ENCODE measurements at regions not wholly inside any gene's neighbourhood (a gene's known extent, or its start where the extent isn't known, plus 50 kb on each side); places are given as distances from the start of the nearest gene placed in this dataset.

DNA sequence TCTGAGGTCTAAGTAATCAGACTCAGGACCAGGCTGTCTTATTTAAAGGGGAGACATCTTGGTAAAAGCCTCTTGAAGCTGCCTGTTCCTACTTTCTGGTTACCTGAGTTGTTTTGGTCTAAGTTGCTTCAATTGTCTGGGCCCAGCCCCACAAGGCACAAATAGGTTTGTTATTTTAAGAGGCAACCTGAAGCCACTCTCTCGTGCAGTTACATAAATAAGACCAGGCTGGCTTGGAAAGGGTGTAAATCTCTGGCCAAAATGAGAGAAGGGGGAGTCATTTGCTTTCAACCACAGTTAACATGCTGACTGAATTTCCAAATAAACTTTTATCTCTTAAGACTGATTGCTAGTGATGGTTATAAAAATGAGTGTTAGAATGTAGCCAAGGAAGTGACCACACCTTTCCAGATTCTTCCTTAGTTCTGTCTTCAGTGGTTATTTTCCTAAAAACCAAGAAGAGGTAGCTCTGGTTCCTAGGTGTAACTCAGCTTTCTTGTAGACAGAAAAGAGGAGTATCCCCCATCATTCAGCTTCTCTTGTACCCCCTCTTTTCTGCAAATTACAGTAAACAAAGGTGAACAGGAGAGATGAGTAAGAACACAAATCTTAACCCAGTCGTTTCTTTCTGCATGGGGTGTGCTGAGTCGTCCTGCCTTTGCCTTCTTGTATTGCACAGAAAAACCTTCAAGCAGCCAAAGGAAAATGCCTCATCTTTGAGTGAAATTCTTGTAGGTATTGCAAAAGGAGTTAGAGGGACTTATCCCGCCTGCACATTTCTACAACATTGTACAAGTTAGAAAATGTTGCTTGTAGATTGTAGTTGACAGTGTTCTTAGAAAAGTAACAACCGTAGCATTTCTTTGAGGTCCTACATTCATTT, 161.5 kb upstream of the NT5C1B start:
- intact Hi-C loops (cut with DNase I) = loop anchor here (5.0 kb wide), 1 partner anchor 611 kb away; no protein-coding TSS in a partner anchor
- DNase-seq = no peak

DNA sequence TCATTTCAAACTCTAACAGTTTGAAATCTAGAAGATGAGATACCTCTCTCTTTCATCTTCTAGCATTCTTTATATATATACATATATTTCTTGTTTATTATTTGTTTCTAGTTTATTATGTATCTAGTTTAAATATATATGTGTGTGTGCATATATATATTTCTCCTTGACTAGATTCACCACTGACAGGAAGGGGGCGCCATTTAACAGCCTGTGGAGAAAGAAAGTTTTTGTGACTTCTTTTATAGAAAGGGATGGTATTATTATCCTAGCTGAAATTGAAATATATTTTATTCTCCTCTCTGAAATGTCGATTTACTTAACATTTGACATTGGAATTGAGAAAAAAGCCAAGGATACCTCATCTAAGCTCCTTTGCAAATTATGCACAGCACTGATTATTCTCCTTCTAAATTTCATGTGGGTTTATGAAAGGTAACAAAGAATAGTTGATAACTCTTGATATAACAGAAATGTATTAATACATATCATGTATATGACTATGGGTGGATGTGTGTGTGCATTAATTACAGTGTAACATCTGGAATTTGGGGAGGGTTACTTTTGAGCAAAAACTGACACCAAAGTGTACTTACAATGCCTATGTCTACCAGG, 160.7 kb upstream of the NT5C1B start:
- DNase-seq = peak in 40 of 42 donors; percentile 16 to 88 (median 66)
- intact Hi-C loops (cut with DNase I) = loop anchor here (5.0 kb wide), 1 partner anchor 612 kb away; no protein-coding TSS in a partner anchor

DNA sequence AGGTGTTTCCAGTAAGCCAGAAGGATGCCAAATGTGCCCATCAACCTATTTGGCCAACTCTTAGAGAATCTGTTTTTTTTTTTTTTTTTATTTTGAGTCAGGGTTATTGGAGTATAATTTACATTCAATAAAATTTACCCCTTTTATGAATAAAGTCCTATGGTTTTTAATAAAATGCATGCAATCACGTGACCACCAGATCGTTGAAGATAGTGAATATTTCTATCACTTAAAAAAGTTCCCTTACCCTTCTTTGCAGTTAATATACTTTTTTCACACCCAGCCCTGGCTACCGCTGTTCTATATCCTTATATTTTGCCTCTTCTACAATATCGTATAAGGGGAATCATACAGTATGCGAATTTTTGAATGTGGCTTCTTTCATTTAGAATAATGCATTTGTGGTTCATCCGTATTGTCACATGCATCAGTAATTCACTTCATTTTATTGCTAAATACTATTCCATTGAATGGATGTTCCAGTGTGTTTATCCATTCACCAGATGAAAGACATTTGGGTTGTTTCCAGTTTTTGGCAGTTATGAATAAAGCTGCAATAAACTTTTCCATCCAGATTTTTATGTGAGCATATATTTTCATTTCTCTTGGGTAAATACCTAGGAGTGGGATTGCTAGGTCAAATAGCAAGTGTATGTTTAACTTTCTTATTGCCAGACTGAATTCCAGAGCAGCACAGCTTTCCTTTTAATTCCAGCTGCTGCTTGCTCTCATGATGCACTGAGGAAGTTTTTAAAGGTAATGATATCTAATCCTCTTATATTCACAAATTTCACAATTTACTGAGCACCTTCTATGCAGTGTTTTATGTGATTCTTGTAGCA, 156.3 kb upstream of the NT5C1B start:
- no peak for DNase-seq
- intact Hi-C loops (cut with DNase I) = no loop called here

DNA sequence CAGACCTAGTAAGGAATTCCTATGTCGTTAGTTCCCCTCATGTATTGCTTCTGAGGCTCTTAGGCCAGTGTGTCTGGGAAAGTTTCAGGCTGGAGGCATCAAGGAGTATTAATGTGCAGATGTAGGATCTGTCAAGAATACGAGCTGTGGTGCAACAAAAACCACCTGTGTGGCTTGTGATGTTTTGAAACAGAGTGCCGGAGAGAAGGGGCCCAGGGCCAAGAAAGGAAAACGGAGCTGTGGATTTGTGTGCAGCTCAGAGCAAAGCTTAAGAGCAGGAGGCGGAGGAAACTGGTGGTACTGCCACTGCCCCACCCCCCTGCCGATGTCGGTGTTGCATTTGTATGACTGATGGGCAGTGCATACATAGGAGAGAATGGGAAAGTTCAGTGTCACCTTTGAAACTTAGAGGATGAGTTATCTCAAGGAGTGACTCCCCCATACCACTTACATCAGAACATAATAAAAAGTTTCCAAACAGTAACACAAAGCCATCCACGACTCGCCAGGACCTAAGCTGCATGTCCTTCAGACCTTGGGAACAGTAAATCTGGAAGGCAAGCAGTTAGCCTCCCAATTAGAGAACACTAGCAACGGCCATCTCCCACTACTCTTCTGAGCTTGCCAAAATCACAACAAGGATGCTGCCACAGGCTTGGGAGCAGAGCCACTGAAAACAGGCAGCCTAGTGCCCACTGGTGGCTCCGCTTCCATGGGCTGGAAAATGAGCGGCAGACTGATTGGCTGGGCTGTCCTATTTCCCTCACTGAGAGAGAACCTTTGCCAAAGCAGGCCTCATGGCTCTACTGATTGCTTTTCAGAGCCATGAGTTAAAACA, 152.7 kb upstream of the NT5C1B start:
- intact Hi-C loops (cut with DNase I) = no loop called here
- peak in 29 of 42 donors; percentile 12 to 58 (median 23) for DNase-seq

DNA sequence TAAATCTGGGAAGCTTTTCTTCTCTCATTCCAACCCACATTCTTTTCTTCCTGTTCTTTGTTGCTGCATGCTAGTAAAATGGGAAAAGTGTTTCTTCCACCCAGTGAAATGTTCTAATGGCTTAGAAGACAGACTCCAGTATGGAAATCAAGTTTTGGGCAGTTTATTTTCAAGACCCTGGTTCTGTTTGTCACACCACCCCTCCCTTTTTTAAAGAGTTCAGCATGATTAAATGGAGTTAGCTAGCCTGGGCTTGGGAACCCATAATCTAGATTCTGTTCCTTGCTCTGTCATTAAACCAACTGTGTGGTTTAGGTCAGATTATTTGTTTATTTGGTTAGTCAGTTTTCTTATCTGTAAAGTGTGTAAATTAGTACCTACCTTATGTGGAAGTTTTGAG, 151.8 kb upstream of the NT5C1B start:
- intact Hi-C loops (cut with DNase I) = no loop called here
- DNase-seq = no peak

DNA sequence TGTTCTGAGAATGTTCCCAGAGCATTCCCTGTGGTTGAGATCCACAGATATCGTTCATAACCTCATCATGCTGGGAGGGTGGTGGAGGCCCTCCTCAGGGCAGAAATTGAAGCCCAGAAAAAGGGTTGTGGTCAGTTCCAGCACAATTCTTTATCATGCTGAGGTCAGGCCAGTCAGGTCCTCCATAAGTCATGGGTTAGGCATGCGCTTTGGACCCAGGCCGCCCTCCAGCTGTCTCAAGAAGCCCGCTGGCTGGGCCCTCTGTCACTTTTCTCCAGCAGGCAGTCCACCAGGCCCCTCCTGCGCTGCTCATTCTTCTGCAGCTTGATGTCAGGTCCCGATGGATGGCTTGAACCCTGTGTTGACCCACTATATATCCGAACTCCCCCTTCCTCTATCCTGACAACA, 151.1 kb upstream of the NT5C1B start:
- intact Hi-C loops (cut with DNase I) = no loop called here
- no peak for DNase-seq

DNA sequence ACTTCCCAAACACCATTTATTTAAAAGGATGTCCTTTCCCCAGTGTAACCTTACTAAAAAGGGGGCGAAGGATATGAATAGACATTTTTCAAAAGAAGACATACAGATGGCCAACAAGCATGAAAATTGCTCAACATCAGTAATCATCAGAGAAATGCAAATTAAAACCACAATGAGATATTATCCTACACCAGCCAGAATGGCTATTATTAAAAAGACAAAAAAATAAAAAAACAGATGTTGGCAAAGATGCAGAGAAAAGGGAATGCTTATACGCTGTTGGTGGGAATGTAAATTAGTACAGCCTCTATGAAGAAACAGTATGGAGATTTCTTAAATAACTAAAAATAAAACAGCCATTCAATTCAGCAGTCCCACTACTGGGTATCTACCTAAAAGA, 142.3 kb upstream of the NT5C1B start:
- no peak for DNase-seq
- intact Hi-C loops (cut with DNase I) = no loop called here

DNA sequence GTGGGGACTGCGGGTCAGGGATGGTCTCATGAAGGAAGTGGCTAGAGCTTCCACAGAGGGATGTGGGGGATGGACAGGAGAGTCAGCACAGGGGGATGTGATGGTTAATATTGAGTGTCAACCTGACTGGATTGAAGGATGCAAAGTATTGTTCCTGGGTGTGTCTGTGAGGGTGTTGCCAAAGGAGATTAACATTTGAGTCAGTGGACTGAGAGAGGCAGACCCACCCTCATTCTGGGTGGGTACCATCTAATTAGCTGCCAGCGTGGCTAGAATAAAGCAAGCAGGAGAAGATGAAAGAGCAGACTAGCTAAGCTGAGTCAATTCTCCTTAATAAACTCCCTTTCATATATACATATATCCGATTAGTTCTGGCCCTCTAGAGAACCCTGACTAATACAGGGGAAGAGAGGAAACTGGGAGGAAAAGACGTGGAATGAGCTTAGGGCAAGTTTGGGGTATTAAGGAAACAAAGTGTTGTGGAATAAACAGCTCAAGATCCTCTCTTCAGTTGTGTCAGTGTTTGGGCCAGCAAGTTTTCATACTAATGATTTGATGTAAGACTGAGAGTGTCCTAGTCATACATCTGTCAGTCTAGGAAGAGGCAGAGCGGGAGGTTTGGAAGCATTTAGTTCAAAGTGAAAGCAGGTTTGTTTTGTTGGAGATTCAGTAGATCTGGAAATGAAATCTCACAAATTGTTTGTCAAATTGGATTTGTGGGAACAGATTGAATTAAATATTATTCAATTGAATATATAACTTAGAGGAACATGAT, 135.2 kb upstream of the NT5C1B start:
- no peak for DNase-seq
- intact Hi-C loops (cut with DNase I) = no loop called here

DNA sequence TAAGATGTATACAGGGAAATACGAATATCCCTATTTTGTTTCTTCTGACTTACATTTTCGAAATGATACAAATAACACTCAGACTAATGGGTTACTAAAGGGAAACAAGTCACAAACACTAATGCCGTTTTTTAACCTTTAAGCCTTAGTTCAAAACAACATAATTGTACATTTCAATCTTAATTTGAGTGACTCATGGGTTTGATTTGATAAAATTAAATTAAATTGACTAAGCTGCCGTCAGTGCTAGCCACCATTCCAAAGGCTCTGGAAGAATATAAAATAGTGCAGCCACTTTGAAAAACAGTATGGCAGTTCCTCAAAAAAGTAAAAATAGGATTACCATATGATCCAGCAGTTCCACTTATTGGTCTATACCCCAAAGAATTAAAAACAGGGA, 133.8 kb upstream of the NT5C1B start:
- intact Hi-C loops (cut with DNase I) = no loop called here
- DNase-seq = no peak

DNA sequence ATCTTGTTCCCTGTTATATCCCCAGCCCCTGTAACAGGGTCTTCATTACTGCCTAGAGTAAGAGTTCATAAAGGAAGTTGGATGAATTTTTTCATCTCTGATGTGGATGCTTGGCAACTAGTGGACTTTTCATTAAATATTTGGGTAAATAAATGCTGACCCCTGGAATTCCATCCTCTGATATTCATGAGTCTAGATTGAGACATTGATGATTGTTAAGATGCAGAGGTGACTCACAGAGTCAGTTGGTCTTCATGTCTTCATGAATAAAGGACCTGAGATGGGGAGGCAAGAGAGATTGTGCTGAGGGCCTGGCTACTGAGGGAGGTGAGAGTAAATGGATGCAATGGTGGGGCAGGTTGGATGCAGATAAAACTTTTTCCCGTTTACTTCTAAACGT, 132.7 kb upstream of the NT5C1B start:
- intact Hi-C loops (cut with DNase I) = no loop called here
- no peak for DNase-seq

DNA sequence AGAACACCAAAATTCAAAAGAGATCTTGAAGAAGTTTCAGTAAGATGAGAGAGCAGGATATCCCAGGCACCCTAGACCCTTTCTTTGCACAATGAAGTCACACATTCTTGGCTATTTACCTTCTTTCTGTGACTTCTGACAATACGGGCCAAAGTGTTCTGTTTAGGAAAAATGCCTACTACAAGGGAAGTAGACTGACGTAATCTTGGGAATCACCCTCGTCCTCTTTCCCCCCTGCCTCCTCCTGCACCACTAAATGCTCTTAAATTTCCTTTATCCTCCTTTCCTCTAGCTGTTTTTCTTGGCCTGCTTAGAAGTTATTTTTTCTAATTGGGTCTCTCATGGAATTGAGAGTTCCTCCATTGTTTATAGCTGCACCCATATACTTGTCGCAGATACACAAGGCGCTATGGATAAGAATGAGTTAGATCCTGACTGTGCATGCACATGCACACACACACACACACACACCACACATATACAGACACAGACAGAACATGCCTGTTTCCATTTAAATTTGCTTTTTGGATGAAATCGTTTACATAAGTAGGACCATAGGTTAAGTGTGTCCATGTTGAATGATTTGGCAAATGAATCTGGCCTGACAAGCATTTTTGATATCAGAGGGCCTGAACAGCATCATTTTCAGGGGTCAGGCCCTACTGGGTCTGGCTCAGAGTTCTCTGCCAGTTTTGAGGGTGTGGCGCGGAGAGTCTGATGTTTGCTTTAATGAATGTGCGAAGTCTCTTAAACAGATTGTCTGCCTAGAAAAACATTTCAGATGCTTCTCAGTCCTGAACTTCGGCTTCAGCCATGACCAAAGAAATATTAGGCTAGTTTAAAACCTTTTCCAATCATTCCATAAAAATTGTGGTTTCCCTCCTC, 131.9 kb upstream of the NT5C1B start:
- intact Hi-C loops (cut with DNase I) = no loop called here
- DNase-seq = no peak

DNA sequence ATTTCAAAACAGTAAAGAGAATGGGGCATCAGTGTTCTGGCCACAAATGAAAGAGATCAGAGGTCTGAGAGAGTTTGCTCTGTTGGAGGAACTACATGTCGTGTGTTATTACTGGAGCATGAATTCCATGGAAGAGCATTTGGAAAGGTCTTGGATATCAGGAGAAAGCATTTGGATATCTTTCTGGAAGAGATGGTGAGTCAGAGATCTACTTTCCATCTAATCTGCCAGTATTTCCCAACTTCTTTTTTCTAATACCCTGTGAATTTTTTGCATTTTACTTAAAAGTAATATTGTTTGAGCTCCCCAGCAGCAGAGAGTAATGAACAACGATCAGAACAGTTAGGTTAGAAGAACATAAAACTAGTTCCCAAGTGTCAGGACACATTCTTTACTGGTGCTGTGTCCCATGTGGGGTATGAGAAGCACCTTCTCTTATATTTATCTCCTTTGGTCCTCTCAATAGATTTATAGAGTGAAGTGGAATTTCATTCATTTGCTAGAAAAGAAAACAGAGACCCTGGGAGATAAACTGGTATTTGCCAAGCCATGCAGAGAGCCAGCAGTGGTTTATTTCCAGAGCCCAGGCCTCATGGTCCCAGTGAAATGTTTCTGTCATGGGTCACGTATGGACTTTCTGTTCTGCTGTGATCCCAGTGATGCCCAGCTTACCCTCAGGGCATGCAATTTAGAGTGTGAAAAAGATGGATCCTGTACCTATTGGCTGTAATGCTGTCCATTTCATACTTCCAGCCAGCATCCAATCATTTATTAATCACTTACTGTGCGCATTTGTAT, 130.8 kb upstream of the NT5C1B start:
- intact Hi-C loops (cut with DNase I) = no loop called here
- no peak for DNase-seq

DNA sequence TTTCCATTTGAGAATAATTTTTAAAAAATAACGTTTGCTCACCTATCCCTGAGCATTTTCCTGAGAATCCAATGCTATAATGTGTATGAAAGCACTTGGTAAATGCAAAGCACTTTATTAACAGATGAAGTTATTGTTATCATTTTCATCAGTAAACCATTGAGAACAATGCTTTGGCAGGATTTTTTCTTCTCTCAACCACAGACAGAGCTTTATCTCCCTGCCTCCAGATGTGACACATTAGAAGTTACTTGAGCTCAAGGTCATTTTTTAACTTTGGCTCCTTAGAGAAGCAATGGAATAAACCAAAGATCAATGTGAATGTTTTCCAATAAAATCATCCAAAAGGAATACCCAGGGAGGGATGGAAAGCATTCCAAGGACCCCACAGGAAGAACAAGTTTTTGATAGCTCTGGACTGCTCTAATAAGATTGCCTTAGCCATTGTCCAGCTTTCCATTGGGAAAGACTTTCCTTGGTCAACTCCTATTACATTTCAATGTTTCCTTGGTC, 118.9 kb upstream of the NT5C1B start:
- intact Hi-C loops (cut with DNase I) = no loop called here
- DNase-seq = no peak

DNA sequence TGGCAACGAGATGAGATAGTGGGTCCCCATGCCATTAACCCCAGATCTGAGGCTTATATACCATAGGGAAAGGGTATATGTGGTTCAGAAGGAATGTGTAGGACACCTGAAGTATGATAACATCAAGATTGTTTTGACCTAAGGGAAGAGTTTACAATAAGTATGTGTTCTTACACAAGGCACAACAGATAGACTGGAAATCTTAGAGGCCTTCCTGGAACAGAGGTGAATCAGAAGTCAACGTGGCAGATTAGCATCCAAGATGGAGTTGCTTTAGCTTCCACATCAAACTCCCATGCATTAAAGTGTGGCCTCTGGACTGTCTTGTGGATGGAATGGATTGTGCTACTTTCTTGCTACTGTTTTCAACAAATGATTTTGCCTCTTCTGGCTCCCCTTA, 116.6 kb upstream of the NT5C1B start:
- DNase-seq = no peak
- intact Hi-C loops (cut with DNase I) = no loop called here

DNA sequence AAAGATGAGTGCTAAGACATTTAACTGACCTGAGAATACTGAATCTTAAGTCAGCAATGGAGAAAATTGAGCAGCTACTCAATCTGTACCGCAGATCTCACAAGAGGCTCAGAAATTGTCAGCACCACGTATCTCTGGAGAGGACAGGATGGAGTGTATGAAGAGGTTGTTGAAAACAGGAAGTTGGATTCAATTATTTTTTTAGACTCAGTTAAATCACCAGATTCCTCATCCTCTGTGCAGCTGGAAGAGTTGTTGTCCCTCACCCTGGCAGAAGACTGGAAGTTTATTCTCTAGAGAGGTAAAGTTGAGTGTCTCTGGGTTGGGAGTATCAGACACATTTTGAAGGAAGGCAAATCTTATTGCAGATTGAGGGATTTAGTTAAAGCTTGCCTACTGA, 114.9 kb upstream of the NT5C1B start:
- intact Hi-C loops (cut with DNase I) = no loop called here
- DNase-seq = no peak

DNA sequence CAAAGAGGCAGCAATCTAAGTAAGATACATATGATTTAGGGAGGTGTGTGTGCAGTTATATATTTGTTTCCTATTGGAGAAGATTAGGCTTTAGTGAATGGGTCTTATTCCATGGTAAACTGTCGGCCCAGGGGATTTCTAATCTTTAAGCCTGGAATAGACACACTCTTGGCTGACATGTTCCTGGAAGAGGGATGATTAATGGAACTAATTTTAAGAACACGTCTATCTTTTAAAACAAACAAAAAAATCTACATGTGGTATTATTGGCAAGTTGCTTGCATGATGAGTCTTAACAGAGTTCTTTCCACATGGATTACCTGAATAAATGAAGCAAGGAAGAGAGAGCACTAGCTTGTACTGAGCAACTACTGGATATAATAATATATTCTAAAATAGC, 114.2 kb upstream of the NT5C1B start:
- no peak for DNase-seq

More for the DNA sequence above, 114.2 kb upstream of the NT5C1B start:
- intact Hi-C loops (cut with DNase I) = no loop called here
